Right cardiac atrium (tissue), 5 donors: ENCODE measurements at regions not wholly inside any gene's neighbourhood (a gene's known extent, or its start where the extent isn't known, plus 50 kb on each side); places are given as distances from the start of the nearest gene placed in this dataset.
A peak's percentile ranks its signal among the peaks of the same experiment; 100 is the strongest.
"Not testable (repeated sequence)": the region's sequence is repeated elsewhere in the genome, so short reads cannot be mapped to it uniquely, and the experiment has no call there.

Source experiments
- ATAC-seq, 2 donors: fragments of 200-7000 bp; cut with Tn5 transposase; one replicate each; pipeline versions ENCODE4 v1.8.0 to v1.9.1; 2020; ENCODE audit warnings: moderate library complexity in 2 of 2, mild to moderate bottlenecking in 1 of 2
- DNase-seq, 3 donors: peaks; one replicate each; pipeline ENCODE4 v3.0.0-alpha.2; 2020
- H3K27ac ChIP-seq: one replicate; pipeline ENCODE4 v1.5.1; 2013; ENCODE audit warnings: mild to moderate bottlenecking, low read length, control low read depth, moderate library complexity
- H3K27me3 ChIP-seq: one replicate; pipeline ENCODE4 v1.6.1; 2013; ENCODE audit not compliant: control insufficient read depth, insufficient read depth
- H3K4me1 ChIP-seq: one replicate; pipeline ENCODE4 v1.6.1; 2013; ENCODE audit warnings: low read length; ENCODE audit not compliant: control insufficient read depth, insufficient read depth
- H3K4me3 ChIP-seq: one replicate; pipeline ENCODE4 v1.5.1; 2013; ENCODE audit warnings: low read length, control low read depth
- H3K9me3 ChIP-seq: one replicate; pipeline ENCODE4 v1.6.1; 2013; ENCODE audit warnings: low read length; ENCODE audit not compliant: control insufficient read depth
- WGBS: extraction: QIAGEN DNeasy Blood & Tissue Kit; methylation state at CpG from one replicate; pipeline ENCODE4 v1.1.7; 2013; 5-methylcytosine and 5-hydroxymethylcytosine counted together
- intact Hi-C, 4 donors: fragments of 100-400 bp; cut with DNase I; formaldehyde crosslinking; loops; one replicate each; pipeline versions ENCODE4 v1.11.0 to v1.14.0; 2022 to 2023
- donor health status: healthy with polysubstance abuse.
- donor health status: DM: no; HTN: yes; CAD: no.
- donor health status: DM: no; HTN: no; CAD: no.
- donor health status: DM: no; HTN: yes; CAD: no; lungs with severe emphysema.
- donor health status: DM: yes; HTN: yes; CAD: no.

DNA sequence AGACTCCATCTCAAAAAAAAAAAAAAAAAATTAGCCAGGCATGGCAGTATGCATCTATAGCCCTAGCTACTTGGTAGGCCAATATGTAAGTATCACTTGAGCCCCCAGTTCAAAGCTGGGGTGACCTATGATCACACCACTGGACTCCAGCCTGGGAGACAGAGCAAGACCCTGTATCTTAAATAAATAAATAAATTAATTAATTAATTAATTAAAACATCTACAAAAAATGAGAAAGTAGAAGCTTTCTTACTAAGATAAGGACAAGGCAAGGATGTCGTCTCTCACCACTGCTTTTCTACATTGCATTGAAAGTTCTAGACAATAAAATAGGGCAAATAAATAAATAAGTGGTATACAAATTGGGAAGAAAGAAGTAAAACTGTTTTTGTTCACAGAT, 134.3 kb upstream of the CARMIL1 start:
- Histone ChIP-seq H3K9me3 (peaks cover 2% of the 10 kb centered on the region), H3K4me3 (no peak overlapping the region), H3K4me1 (no peaks in the 10 kb centered on the region), H3K27ac (no peak overlapping the region), H3K27me3 (no peaks in the 10 kb centered on the region)
- DNase-seq (no peak), ATAC-seq (no peak)
- 98% methylated on average over 1 of the region's 1 CpG for WGBS
- intact Hi-C loops = no loop called here

DNA sequence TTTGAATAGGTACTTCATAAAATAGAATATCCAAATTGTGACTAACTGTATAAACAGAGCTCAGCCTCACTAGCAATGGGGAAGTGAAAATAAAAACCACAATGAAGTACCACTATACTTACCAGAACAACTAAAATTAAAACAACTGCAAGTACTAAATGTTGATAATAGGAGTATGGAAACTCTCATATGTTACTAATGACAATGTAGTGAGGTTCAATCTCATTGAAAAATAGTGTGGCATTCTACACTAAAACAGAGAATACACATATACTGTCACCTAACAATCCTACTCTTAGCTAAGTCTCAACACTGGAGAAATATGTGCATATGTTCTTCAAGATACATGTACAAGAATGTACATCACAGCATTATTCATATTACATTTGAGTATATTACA, 132.0 kb upstream of the CARMIL1 start:
- DNase-seq = no peak
- Histone ChIP-seq H3K4me3 (no peak overlapping the region), H3K9me3 (peaks cover 2% of the 10 kb centered on the region), H3K4me1 (no peaks in the 10 kb centered on the region), H3K27me3 (no peaks in the 10 kb centered on the region), H3K27ac (no peak overlapping the region)
- intact Hi-C loops = no loop called here
- no peak for ATAC-seq

- Histone ChIP-seq H3K9me3 (peaks cover 2% of the 10 kb centered on the region), H3K4me3 (no peak overlapping the region), H3K4me1 (no peaks in the 10 kb centered on the region), H3K27ac (no peak overlapping the region), H3K27me3 (no peaks in the 10 kb centered on the region)
- 72% methylated on average over 1 of the region's 1 CpG for WGBS
- DNase-seq = no peak
- intact Hi-C loops = no loop called here
- ATAC-seq = no peak
These were observed 129.1 kb upstream of the CARMIL1 start for GRCh38 chr6:25150031-25150430.

DNA sequence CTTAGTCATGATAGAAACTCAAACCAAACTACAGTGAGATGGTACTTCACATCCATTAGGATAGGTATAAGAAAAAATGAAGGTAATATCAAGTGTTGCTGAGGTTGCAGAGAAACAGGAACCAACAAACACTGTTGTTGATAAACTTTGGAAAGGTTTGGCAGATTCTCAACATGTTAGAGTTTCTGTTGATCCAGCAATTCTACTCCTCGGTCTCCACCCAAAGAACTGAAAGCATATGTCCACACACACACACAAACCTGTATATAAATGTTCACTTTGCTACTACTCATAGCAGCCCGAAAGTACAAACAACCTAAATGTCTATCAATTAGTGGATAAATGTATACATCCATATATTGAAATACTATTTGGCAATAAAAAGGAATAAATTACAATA, 128.3 kb upstream of the CARMIL1 start:
- H3K27me3 ChIP-seq = no peaks in the 10 kb centered on the region
- H3K4me1 ChIP-seq = no peaks in the 10 kb centered on the region
- H3K9me3 ChIP-seq = peaks cover 2% of the 10 kb centered on the region
- intact Hi-C loops = no loop called here
- no peak overlapping the region for H3K4me3 ChIP-seq
- WGBS = 82% methylated on average over 2 of the region's 2 CpGs
- no peak overlapping the region for H3K27ac ChIP-seq
- DNase-seq = no peak
- ATAC-seq = no peak

GRCh38 chr6:25153079-25153478, 126.1 kb upstream of the CARMIL1 start:
- Histone ChIP-seq H3K27me3 (no peaks in the 10 kb centered on the region), H3K4me3 (no peak overlapping the region), H3K27ac (no peak overlapping the region), H3K4me1 (no peaks in the 10 kb centered on the region), H3K9me3 (peaks cover 2% of the 10 kb centered on the region)
- WGBS = 97% methylated on average over 21 of the region's 21 CpGs
- intact Hi-C loops = no loop called here
- no peak for DNase-seq
- no peak for ATAC-seq

- intact Hi-C loops = no loop called here
- peaks cover 2% of the 10 kb centered on the region for H3K9me3 ChIP-seq
These were observed 125.1 kb upstream of the CARMIL1 start for GRCh38 chr6:25154034-25154596.

DNA sequence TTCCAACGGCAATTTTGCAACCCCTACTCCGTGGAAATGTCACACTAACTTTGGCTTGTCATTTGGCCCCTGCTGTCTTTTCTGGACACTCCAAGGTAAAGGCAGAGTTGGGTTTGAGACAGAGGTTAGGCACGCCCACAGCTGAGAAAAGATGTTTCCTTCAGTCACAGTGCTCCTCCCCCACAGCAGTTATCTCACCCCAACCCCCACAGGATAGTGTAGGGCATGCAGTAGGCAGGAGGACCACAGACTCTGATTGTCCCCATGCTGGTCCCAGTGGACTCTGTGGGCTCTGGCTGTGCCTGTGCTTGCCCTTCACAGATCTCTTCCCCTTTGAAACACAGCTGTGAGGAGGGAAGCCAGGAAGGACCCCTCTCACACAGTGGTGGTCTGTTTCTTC, 124.0 kb upstream of the CARMIL1 start:
- H3K4me1 ChIP-seq = no peaks in the 10 kb centered on the region
- no peak overlapping the region for H3K27ac ChIP-seq
- ATAC-seq (peak in 1 of 2 donors; percentile 29), DNase-seq (no peak)
- 85% methylated on average over 3 of the region's 3 CpGs for WGBS
- no peaks in the 10 kb centered on the region for H3K9me3 ChIP-seq
- intact Hi-C loops = no loop called here
- H3K4me3 ChIP-seq = no peak overlapping the region
- no peaks in the 10 kb centered on the region for H3K27me3 ChIP-seq

More at GRCh38 chr6:25154034-25154596, 125.1 kb upstream of the CARMIL1 start:
- 87% methylated on average over 3 of the region's 3 CpGs for WGBS
- no peak overlapping the region for H3K4me3 ChIP-seq
- no peak overlapping the region for H3K27ac ChIP-seq
- ATAC-seq = no peak
- no peak for DNase-seq
- no peaks in the 10 kb centered on the region for H3K4me1 ChIP-seq
- no peaks in the 10 kb centered on the region for H3K27me3 ChIP-seq

GRCh38 chr6:25156123-25156522, 123.1 kb upstream of the CARMIL1 start:
- 83% methylated on average over 1 of the region's 1 CpG for WGBS

GRCh38 chr6:25157183-25157582, 122.0 kb upstream of the CARMIL1 start:
- Histone ChIP-seq H3K27ac (no peak overlapping the region), H3K27me3 (no peaks in the 10 kb centered on the region), H3K4me1 (no peaks in the 10 kb centered on the region), H3K4me3 (no peak overlapping the region), H3K9me3 (no peaks in the 10 kb centered on the region)
- WGBS = 90% methylated on average over 7 of the region's 7 CpGs
- no peak for ATAC-seq
- DNase-seq = no peak
- intact Hi-C loops = no loop called here

More at GRCh38 chr6:25156123-25156522, 123.1 kb upstream of the CARMIL1 start:
- no peak for ATAC-seq
- H3K4me1 ChIP-seq = no peaks in the 10 kb centered on the region
- no peaks in the 10 kb centered on the region for H3K9me3 ChIP-seq
- DNase-seq = no peak
- intact Hi-C loops = no loop called here
- no peaks in the 10 kb centered on the region for H3K27me3 ChIP-seq
- no peak overlapping the region for H3K4me3 ChIP-seq
- H3K27ac ChIP-seq = no peak overlapping the region

- WGBS = 92% methylated on average over 5 of the region's 5 CpGs
- H3K27me3 ChIP-seq = no peaks in the 10 kb centered on the region
- no peaks in the 10 kb centered on the region for H3K9me3 ChIP-seq
- no peak overlapping the region for H3K27ac ChIP-seq
- H3K4me1 ChIP-seq = no peaks in the 10 kb centered on the region
- intact Hi-C loops = no loop called here
- ATAC-seq = no peak
- no peak for DNase-seq
- no peak overlapping the region for H3K4me3 ChIP-seq
These were observed 121.3 kb upstream of the CARMIL1 start for GRCh38 chr6:25157842-25158241.

- ATAC-seq, H3K4me1 ChIP-seq, intact Hi-C loops, DNase-seq, H3K27ac ChIP-seq, H3K4me3 ChIP-seq, H3K27me3 ChIP-seq, H3K9me3 ChIP-seq: not testable (repeated sequence)
These were observed 119.0 kb upstream of the CARMIL1 start for GRCh38 chr6:25160134-25160533.

DNA sequence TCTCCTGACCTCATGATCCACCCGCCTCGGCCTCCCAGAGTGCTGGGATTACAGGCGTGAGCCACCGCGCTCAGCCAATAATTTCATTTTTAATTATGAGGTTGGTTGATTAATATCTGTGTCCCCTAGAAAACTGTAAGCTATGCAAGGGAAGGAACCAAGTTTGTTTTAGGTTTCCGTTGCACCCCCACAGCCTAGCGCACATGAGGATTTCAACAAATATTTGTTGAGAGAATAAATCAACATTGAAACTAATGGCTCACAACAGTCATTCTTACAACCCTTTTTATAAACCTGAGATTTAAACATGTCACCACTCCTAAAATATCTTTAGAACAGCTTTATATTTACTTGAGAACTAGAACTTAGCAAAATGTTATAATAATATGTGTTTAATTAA, 114.0 kb upstream of the CARMIL1 start:
- ATAC-seq (no peak), DNase-seq (no peak)
- intact Hi-C loops = no loop called here
- H3K4me3 ChIP-seq = no peak overlapping the region
- no peaks in the 10 kb centered on the region for H3K27me3 ChIP-seq
- no peaks in the 10 kb centered on the region for H3K9me3 ChIP-seq
- WGBS = 88% methylated on average over 7 of the region's 7 CpGs
- H3K4me1 ChIP-seq = no peaks in the 10 kb centered on the region
- H3K27ac ChIP-seq = no peak overlapping the region
